Neural cell (in vitro differentiated cells): ENCODE measurements at regions not wholly inside any gene's neighbourhood (a gene's known extent, or its start where the extent isn't known, plus 50 kb on each side); places are given as distances from the start of the nearest gene placed in this dataset.

ENCODE experiments used
- H2AFZ ChIP-seq: fragments of 200-600, 300-800 bp; sonication (generic), shearing (Covaris generic); 2 replicates; pipeline ENCODE4 v1.6.0; 2014; ENCODE audit warnings: low read depth, mild to moderate bottlenecking, antibody characterized with exemption, low read length, moderate library complexity
- H3F3A ChIP-seq: fragments of 200-600 bp; shearing (Covaris generic); 2 replicates; pipeline ENCODE4 v1.6.1; 2016; ENCODE audit warnings: mild to moderate bottlenecking, moderate library complexity, mixed read lengths, antibody characterized with exemption, low read length; ENCODE audit not compliant: insufficient read depth, poor library complexity, severe bottlenecking
- H3K27ac ChIP-seq: fragments of 200-600, 300-800 bp; sonication (generic), shearing (Covaris generic); 2 replicates; pipeline ENCODE4 v1.5.1; 2014; ENCODE audit warnings: mild to moderate bottlenecking, low read length, moderate library complexity
- H3K27me3 ChIP-seq: fragments of 300-800, 200-600 bp; sonication (generic), shearing (Covaris generic); 2 replicates; pipeline ENCODE4 v1.6.0; 2014; ENCODE audit warnings: mild to moderate bottlenecking, low read depth, low read length, moderate library complexity; ENCODE audit not compliant: insufficient read depth
- H3K36me3 ChIP-seq: fragments of 300-800, 200-600 bp; sonication (generic), shearing (Covaris generic); 2 replicates; pipeline ENCODE4 v1.5.1; 2014; ENCODE audit warnings: mild to moderate bottlenecking, antibody characterized with exemption, low read length, moderate library complexity; ENCODE audit not compliant: insufficient read depth
- H3K4me2 ChIP-seq: fragments of 300-800, 200-600 bp; sonication (generic), shearing (Covaris generic); 2 replicates; pipeline ENCODE4 v1.6.0; 2014; ENCODE audit warnings: mild to moderate bottlenecking, low read length
- H3K4me3 ChIP-seq: fragments of 300-800, 200-600 bp; sonication (generic), shearing (Covaris generic); 2 replicates; pipeline ENCODE4 v1.5.1; 2014; ENCODE audit warnings: mild to moderate bottlenecking, low read length, moderate library complexity
- H3K79me2 ChIP-seq: fragments of 200-600 bp; shearing (Covaris generic); replicated peaks from 2 replicates; pipeline ENCODE4 v1.6.0; 2014; ENCODE audit warnings: mild to moderate bottlenecking, low read length, moderate library complexity; ENCODE audit not compliant: insufficient read depth
- H3K9ac ChIP-seq: fragments of 300-800, 200-600 bp; sonication (generic), shearing (Covaris generic); 2 replicates; pipeline ENCODE4 v1.6.1; 2016; ENCODE audit warnings: mild to moderate bottlenecking, low read length, mixed read lengths
- H3K9me2 ChIP-seq: fragments of 200-600 bp; shearing (Covaris generic); 2 replicates; pipeline ENCODE4 v1.6.1; 2016; ENCODE audit warnings: mild to moderate bottlenecking, low read length, mixed read lengths; ENCODE audit not compliant: insufficient read depth
- H3K9me3 ChIP-seq: fragments of 200-600, 300-800 bp; sonication (generic), shearing (Covaris generic); 2 replicates; pipeline ENCODE4 v1.6.1; 2016; ENCODE audit warnings: mild to moderate bottlenecking, mixed run types, low read length, moderate library complexity, mixed read lengths
- H4K20me1 ChIP-seq: fragments of 200-600 bp; shearing (Covaris generic); 2 replicates; pipeline ENCODE4 v1.6.1; 2016; ENCODE audit warnings: mild to moderate bottlenecking, mixed run types; ENCODE audit not compliant: insufficient read depth
- CTCF ChIP-seq: fragments of 450-650 bp; IDR thresholded peaks from 2 replicates; pipeline ENCODE4 v1.5.1; 2014; ENCODE audit warnings: antibody characterized with exemption, mild to moderate bottlenecking, moderate library complexity; ENCODE audit not compliant: poor library complexity, severe bottlenecking
- EP300 ChIP-seq: fragments of 450-650 bp; conservative IDR thresholded peaks from 2 replicates; pipeline ENCODE4 v1.6.1; 2014; ENCODE audit warnings: antibody characterized with exemption, mild to moderate bottlenecking, moderate library complexity; ENCODE audit not compliant: poor library complexity, severe bottlenecking
- EZH2 ChIP-seq: fragments of 200-600, 300-800 bp; shearing (Covaris generic), sonication (generic); IDR thresholded peaks from 2 replicates; pipeline ENCODE4 v1.6.1; 2014; ENCODE audit warnings: antibody characterized with exemption, low read length, borderline replicate concordance, mild to moderate bottlenecking; ENCODE audit not compliant: insufficient read depth, poor library complexity, severe bottlenecking
- MXI1 ChIP-seq: fragments of 450-650 bp; conservative IDR thresholded peaks from 2 replicates; pipeline ENCODE4 v1.6.1; 2014; ENCODE audit warnings: antibody characterized with exemption, mild to moderate bottlenecking; ENCODE audit not compliant: poor library complexity, severe bottlenecking
- POLR2AphosphoS5 ChIP-seq: IDR thresholded peaks from 2 replicates; pipeline ENCODE4 v1.6.1; 2012
- RAD21 ChIP-seq: fragments of 450-650 bp; conservative IDR thresholded peaks from 2 replicates; pipeline ENCODE4 v1.6.1; 2014; ENCODE audit warnings: antibody characterized with exemption, mild to moderate bottlenecking, moderate library complexity
- SMC3 ChIP-seq: fragments of 450-650 bp; conservative IDR thresholded peaks from 2 replicates; pipeline ENCODE4 v1.6.1; 2014; ENCODE audit warnings: antibody characterized with exemption, mild to moderate bottlenecking, moderate library complexity; ENCODE audit not compliant: poor library complexity
- TAF1 ChIP-seq: IDR thresholded peaks from 2 replicates; pipeline ENCODE4 v1.6.1; 2012; ENCODE audit warnings: low read depth
- TF ChIP-seq, protein P1 (sequence below): IDR thresholded peaks from 2 replicates; pipeline ENCODE4 v1.6.1; 2012; ENCODE audit warnings: borderline replicate concordance

- H3F3A ChIP-seq = no peaks in the 10 kb centered on the region
- no peaks in the 10 kb centered on the region for H3K27me3 ChIP-seq
- H3K9ac ChIP-seq = no peak overlapping the region
- no peaks in the 10 kb centered on the region for H3K36me3 ChIP-seq
- H3K9me2 ChIP-seq = no peaks in the 10 kb centered on the region
- no peak overlapping the region for H3K27ac ChIP-seq
- TF ChIP-seq TAF1 (no peak), POLR2AphosphoS5 (no peak), EZH2 (no peak), SMC3 (no peak), CTCF (no peak), MXI1 (no peak), RAD21 (no peak), EP300 (no peak)
- TF ChIP-seq, protein P1, sequence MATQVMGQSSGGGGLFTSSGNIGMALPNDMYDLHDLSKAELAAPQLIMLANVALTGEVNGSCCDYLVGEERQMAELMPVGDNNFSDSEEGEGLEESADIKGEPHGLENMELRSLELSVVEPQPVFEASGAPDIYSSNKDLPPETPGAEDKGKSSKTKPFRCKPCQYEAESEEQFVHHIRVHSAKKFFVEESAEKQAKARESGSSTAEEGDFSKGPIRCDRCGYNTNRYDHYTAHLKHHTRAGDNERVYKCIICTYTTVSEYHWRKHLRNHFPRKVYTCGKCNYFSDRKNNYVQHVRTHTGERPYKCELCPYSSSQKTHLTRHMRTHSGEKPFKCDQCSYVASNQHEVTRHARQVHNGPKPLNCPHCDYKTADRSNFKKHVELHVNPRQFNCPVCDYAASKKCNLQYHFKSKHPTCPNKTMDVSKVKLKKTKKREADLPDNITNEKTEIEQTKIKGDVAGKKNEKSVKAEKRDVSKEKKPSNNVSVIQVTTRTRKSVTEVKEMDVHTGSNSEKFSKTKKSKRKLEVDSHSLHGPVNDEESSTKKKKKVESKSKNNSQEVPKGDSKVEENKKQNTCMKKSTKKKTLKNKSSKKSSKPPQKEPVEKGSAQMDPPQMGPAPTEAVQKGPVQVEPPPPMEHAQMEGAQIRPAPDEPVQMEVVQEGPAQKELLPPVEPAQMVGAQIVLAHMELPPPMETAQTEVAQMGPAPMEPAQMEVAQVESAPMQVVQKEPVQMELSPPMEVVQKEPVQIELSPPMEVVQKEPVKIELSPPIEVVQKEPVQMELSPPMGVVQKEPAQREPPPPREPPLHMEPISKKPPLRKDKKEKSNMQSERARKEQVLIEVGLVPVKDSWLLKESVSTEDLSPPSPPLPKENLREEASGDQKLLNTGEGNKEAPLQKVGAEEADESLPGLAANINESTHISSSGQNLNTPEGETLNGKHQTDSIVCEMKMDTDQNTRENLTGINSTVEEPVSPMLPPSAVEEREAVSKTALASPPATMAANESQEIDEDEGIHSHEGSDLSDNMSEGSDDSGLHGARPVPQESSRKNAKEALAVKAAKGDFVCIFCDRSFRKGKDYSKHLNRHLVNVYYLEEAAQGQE = no peak
- H3K9me3 ChIP-seq = no peaks in the 10 kb centered on the region
- H2AFZ ChIP-seq = no peak overlapping the region
- no peaks in the 10 kb centered on the region for H4K20me1 ChIP-seq
- no peak overlapping the region for H3K4me2 ChIP-seq
- no peaks in the 10 kb centered on the region for H3K79me2 ChIP-seq
- H3K4me3 ChIP-seq = no peak overlapping the region
These were observed 119.3 kb downstream of the NMUR2 start for GRCh38 chr5:152285764-152286163.

DNA sequence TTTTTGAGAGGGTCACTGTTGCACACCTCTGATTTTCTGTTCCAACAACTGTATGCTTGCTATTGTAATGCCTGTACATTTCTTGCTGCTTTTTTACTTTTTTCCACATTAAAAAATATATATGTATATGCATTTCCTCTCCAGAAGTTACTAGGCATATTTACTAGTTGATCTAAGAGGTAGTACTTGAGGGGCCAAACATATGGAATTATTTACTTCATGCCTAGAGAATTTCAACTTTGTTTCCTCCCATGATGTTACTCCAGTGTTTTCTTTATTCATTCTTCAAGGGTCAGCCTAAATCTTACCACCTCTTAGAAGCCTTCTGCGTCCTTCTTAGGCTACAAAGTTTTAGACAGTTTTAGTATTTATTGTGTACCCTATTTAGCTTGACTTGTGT lies 122.7 kb downstream of the NMUR2 start:
- Histone ChIP-seq H4K20me1 (no peaks in the 10 kb centered on the region), H3K9ac (no peak overlapping the region), H3K27me3 (no peaks in the 10 kb centered on the region), H3K36me3 (no peaks in the 10 kb centered on the region), H3K79me2 (no peaks in the 10 kb centered on the region), H3K9me3 (no peaks in the 10 kb centered on the region), H3K9me2 (no peaks in the 10 kb centered on the region), H3F3A (no peaks in the 10 kb centered on the region), H2AFZ (no peak overlapping the region), H3K4me3 (no peak overlapping the region), H3K27ac (no peak overlapping the region), H3K4me2 (no peak overlapping the region)
- TF ChIP-seq MXI1 (no peak), SMC3 (no peak), EZH2 (no peak), EP300 (no peak), CTCF (no peak), RAD21 (no peak), TAF1 (no peak), POLR2AphosphoS5 (no peak)
- TF ChIP-seq, protein P1 = no peak
